AG04449 (cell line): ENCODE measurements at regions not wholly inside any gene's neighbourhood (a gene's known extent, or its start where the extent isn't known, plus 50 kb on each side); places are given as distances from the start of the nearest gene placed in this dataset.

Experiments
- CTCF ChIA-PET: fragments of 350-600 bp; formaldehyde crosslinking; extraction: SDS; loops from one replicate; lab custom pipeline; 2021; ENCODE audit warnings: antibody characterized with exemption; lab: Yijun Ruan, JAX
- POLR2A ChIA-PET: fragments of 400-600, 350-600 bp; formaldehyde crosslinking; extraction: SDS; loops from one replicate; lab custom pipeline; 2020; ENCODE audit warnings: antibody characterized with exemption, inconsistent platforms; lab: Yijun Ruan, JAX
- DNase-seq: peaks from one replicate; pipeline ENCODE4 v3.0.0-alpha.2; 2010; ENCODE audit warnings: low read depth, low spot score
- H3K4me3 ChIP-seq: 2 replicates; pipeline ENCODE4 v1.5.1; 2011; ENCODE audit warnings: low read depth, mild to moderate bottlenecking, control low read depth, low read length
- CTCF ChIP-seq: IDR thresholded peaks from one replicate; pipeline ENCODE4 v1.5.1; 2011; ENCODE audit warnings: mild to moderate bottlenecking, moderate library complexity, low read length, control low read depth, inconsistent platforms; ENCODE audit not compliant: insufficient read depth; ENCODE audit errors: missing control alignments

GRCh38 chr6:139763468-139764210, 389.2 kb upstream of the CITED2 start:
- no peak for TF ChIP-seq CTCF
- CTCF ChIA-PET: interaction anchor here (1.8 kb wide), 1 partner anchor 161 kb away, joined by 8 read pairs; no protein-coding TSS in a partner anchor
- DNase-seq: no peak
- POLR2A ChIA-PET: interaction anchor here (0.6 to 3.5 kb wide), 7 partner anchors 9 to 393 kb away, joined by 3 to 52 read pairs (median 4); partner anchors contain the start of gene CITED2
- H3K4me3 ChIP-seq: no peak overlapping the region

- DNase-seq: no peak
- TF ChIP-seq CTCF: no peak
- POLR2A ChIA-PET: interaction anchor here (1.0 to 3.5 kb wide), 2 partner anchors 388 kb away, joined by 5 to 52 read pairs; partner anchors contain the start of gene CITED2
- H3K4me3 ChIP-seq: no peak overlapping the region
- CTCF ChIA-PET: interaction anchor here (1.8 kb wide), 1 partner anchor 162 kb away, joined by 8 read pairs; no protein-coding TSS in a partner anchor
Observed at GRCh38 chr6:139762587-139763031, 388.2 kb upstream of the CITED2 start.

GRCh38 chr6:139760128-139760527, 385.7 kb upstream of the CITED2 start:
- ChIA-PET CTCF (no interaction called here), POLR2A (no interaction called here)
- TF ChIP-seq CTCF: no peak
- H3K4me3 ChIP-seq: no peak overlapping the region
- no peak for DNase-seq

- ChIA-PET POLR2A (no interaction called here), CTCF (interaction anchor here (0.9 kb wide), 1 partner anchor 385 kb away, joined by 3 read pairs; the partner anchor contains the start of gene CITED2)
- TF ChIP-seq CTCF: no peak
- no peak overlapping the region for H3K4me3 ChIP-seq
- no peak for DNase-seq
Observed at GRCh38 chr6:139759086-139759485, 384.6 kb upstream of the CITED2 start.

GRCh38 chr6:139758209-139758611, 383.8 kb upstream of the CITED2 start:
- no peak overlapping the region for H3K4me3 ChIP-seq
- ChIA-PET CTCF (interaction anchor here (0.9 kb wide), 1 partner anchor 384 kb away, joined by 3 read pairs; the partner anchor contains the start of gene CITED2), POLR2A (interaction anchor here (1.0 to 1.1 kb wide), 2 partner anchors 383 to 384 kb away, joined by 3 to 4 read pairs; partner anchors contain the start of gene CITED2)
- TF ChIP-seq CTCF: no peak
- DNase-seq: no peak

DNA sequence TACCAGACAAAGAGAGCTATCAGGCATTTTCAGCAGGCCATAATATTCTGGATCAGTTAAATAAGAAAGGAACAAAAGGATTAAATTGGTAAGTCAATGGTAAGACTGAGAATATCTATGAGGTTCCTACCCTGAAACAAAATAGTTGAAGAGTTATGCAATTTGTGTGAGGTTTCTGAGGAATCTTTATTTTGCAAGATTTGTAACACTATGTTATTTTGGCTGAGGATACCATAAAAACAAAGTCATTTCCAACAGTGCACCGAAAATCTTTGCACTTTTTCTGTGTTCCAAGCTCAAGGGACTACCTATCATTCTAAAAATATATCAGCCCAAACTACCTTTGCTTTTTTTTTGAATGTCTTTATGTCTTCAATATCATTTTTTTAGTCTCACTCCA, 383.3 kb upstream of the CITED2 start:
- ChIA-PET POLR2A (interaction anchor here (1.0 to 1.1 kb wide), 2 partner anchors 382 to 383 kb away, joined by 3 to 4 read pairs; partner anchors contain the start of gene CITED2), CTCF (interaction anchor here (0.7 kb wide), 1 partner anchor 388 kb away, joined by 4 read pairs; no protein-coding TSS in a partner anchor)
- no peak for DNase-seq
- TF ChIP-seq CTCF: no peak
- H3K4me3 ChIP-seq: no peak overlapping the region
